Mesendoderm (in vitro differentiated cells): ENCODE measurements at regions not wholly inside any gene's neighbourhood (a gene's known extent, or its start where the extent isn't known, plus 50 kb on each side); places are given as distances from the start of the nearest gene placed in this dataset.
"Not testable (repeated sequence)": the region's sequence is repeated elsewhere in the genome, so short reads cannot be mapped to it uniquely, and the experiment has no call there.

Experiments
- DNase-seq: peaks from one replicate; pipeline ENCODE4 v3.0.0; 2013
- H2AK5ac ChIP-seq: 2 replicates; pipeline ENCODE4 v1.6.1; 2013; ENCODE audit warnings: low read length, inconsistent platforms
- H2BK120ac ChIP-seq: 2 replicates; pipeline ENCODE4 v1.6.1; 2013; ENCODE audit warnings: low read depth, mild to moderate bottlenecking, low read length, moderate library complexity, mixed read lengths
- H2BK15ac ChIP-seq: replicated peaks from 2 replicates; pipeline ENCODE4 v1.6.1; 2013; ENCODE audit warnings: low read depth, mild to moderate bottlenecking, moderate library complexity
- H2BK5ac ChIP-seq: 2 replicates; pipeline ENCODE4 v1.6.1; 2013; ENCODE audit warnings: low read length, inconsistent platforms
- H3K18ac ChIP-seq: 2 replicates; pipeline ENCODE4 v1.6.1; 2013; ENCODE audit warnings: mild to moderate bottlenecking, low read length, mixed read lengths
- H3K23ac ChIP-seq: one replicate; pipeline ENCODE4 v1.6.1; 2013; ENCODE audit warnings: low read length
- H3K27ac ChIP-seq: 2 replicates; pipeline ENCODE4 v1.5.1; 2013; ENCODE audit warnings: low read depth, mild to moderate bottlenecking, inconsistent platforms, low read length, moderate library complexity
- H3K27me3 ChIP-seq: 2 replicates; pipeline ENCODE4 v1.6.1; 2013; ENCODE audit warnings: low read length, control low read depth, mild to moderate bottlenecking, inconsistent platforms; ENCODE audit not compliant: insufficient read depth, poor library complexity
- H3K36me3 ChIP-seq: 2 replicates; pipeline ENCODE4 v1.6.1; 2013; ENCODE audit warnings: low read length, inconsistent platforms; ENCODE audit not compliant: control insufficient read depth, insufficient read depth
- H3K4ac ChIP-seq: one replicate; pipeline ENCODE4 v1.6.1; 2013; ENCODE audit warnings: low read depth, mild to moderate bottlenecking, low read length, moderate library complexity
- H3K4me1 ChIP-seq: 2 replicates; pipeline ENCODE4 v1.6.1; 2013; ENCODE audit warnings: low read depth, low read length, inconsistent platforms; ENCODE audit not compliant: control insufficient read depth
- H3K4me2 ChIP-seq: 2 replicates; pipeline ENCODE4 v1.6.1; 2013; ENCODE audit warnings: low read length
- H3K4me3 ChIP-seq: 2 replicates; pipeline ENCODE4 v1.5.1; 2013; ENCODE audit warnings: mild to moderate bottlenecking, low read length
- H3K56ac ChIP-seq: one replicate; pipeline ENCODE4 v1.6.1; 2013; ENCODE audit warnings: low read length
- H3K79me1 ChIP-seq: 2 replicates; pipeline ENCODE4 v1.6.1; 2013; ENCODE audit warnings: low read length, inconsistent platforms
- H3K79me2 ChIP-seq: 2 replicates; pipeline ENCODE4 v1.6.1; 2013; ENCODE audit warnings: mild to moderate bottlenecking, low read length; ENCODE audit not compliant: control insufficient read depth, insufficient read depth
- H3K9ac ChIP-seq: 2 replicates; pipeline ENCODE4 v1.6.1; 2013; ENCODE audit warnings: low read length, inconsistent platforms
- H4K5ac ChIP-seq: one replicate; pipeline ENCODE4 v1.6.1; 2013; ENCODE audit warnings: low read length
- H4K8ac ChIP-seq: one replicate; pipeline ENCODE4 v1.6.1; 2013; ENCODE audit warnings: low read depth, mild to moderate bottlenecking, control low read depth, low read length, moderate library complexity
- WGBS: extraction: QIAGEN DNeasy Blood & Tissue Kit; methylation state at CpG from one replicate; pipeline ENCODE4 v1.1.7; 2013; ENCODE audit warnings: low lambda C conversion rate, missing lambda C conversion rate; ENCODE audit not compliant: insufficient coverage; ENCODE audit errors: extremely low coverage; 5-methylcytosine and 5-hydroxymethylcytosine counted together

DNA sequence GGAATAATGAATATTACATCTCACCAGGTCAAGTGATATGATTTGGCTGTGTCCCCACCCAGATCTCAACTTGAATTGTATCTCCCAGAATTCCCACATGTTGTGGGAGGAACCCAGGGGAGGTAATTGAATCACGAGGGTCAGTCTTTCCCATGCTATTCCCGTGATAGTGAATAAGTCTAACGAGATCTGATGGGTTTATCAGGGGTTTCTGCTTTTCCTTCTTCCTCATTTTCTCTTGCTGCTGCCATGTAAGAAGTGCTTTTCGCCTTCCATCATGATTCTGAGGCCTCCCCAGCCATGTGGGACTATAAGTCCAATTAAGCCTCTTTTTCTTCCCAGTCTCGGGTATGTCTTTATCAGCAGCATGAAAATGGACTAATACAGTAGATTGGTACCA lies 58.4 kb upstream of the HPDL start:
- H4K5ac ChIP-seq, H3K36me3 ChIP-seq, H3K27me3 ChIP-seq, H3K79me1 ChIP-seq, H3K23ac ChIP-seq, H3K18ac ChIP-seq, H2BK15ac ChIP-seq, H3K56ac ChIP-seq, H2AK5ac ChIP-seq, H3K79me2 ChIP-seq, H4K8ac ChIP-seq, H2BK5ac ChIP-seq, H2BK120ac ChIP-seq, H3K4ac ChIP-seq, H3K9ac ChIP-seq, H3K4me2 ChIP-seq, H3K4me1 ChIP-seq, H3K4me3 ChIP-seq, H3K27ac ChIP-seq, DNase-seq: not testable (repeated sequence)
- WGBS: no CpG with 5 or more reads among the region's 5 CpGs

DNA sequence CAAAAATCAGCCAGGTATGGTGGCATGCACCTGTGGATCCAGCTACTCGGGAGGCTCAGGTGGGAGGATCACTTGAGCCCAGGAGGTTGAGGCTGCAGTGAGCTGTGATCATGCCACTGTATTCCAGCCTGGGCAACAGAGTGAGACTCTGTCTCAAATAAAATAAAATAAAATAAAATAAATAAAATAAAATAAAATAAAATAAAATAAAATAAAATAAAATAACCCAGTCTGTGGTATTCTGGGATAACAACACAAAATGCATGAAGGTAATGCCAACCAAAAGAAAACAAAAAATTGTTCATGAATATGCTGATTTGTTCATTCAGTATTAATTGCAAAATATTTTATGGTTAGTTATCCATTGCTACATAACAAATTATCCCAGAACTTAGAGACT lies 54.4 kb upstream of the HPDL start:
- not testable (repeated sequence) for H3K4me1 ChIP-seq, H2BK5ac ChIP-seq, DNase-seq, H3K27ac ChIP-seq, H3K56ac ChIP-seq, H3K9ac ChIP-seq, H2AK5ac ChIP-seq, H3K27me3 ChIP-seq, H3K4ac ChIP-seq, H3K23ac ChIP-seq, H3K79me2 ChIP-seq, H2BK120ac ChIP-seq, H3K4me3 ChIP-seq, H3K36me3 ChIP-seq, H4K5ac ChIP-seq, H3K18ac ChIP-seq, H3K4me2 ChIP-seq, H2BK15ac ChIP-seq, H3K79me1 ChIP-seq, H4K8ac ChIP-seq
- WGBS: no CpG with 5 or more reads among the region's 1 CpG

DNA sequence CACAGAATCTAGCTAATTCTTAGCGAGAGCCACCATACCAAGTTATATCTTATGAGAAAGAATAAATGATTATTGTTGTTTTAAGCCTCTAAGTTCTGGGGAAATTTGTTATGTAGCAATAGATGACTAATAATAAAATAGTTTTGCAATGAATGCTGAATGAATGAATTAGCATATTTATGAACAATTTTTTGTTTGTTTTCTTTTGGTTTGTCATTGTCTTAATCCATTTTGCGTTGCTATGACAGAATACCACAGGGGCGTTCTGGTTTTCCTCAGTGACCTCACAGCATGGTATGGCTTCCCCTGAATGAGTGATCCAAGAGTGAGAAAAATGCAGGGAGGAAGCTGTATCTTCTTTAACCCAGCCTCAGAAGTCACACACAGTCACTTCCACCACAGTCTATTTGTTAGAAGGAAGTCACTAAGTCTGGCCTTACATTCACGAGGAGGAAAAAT lies 53.8 kb upstream of the HPDL start:
- Histone ChIP-seq H3K9ac (no peak overlapping the region), H2BK120ac (no peak overlapping the region), H3K23ac (no peak overlapping the region), H3K79me1 (no peaks in the 10 kb centered on the region), H3K79me2 (no peaks in the 10 kb centered on the region), H4K5ac (no peak overlapping the region), H3K36me3 (no peaks in the 10 kb centered on the region), H2BK5ac (no peak overlapping the region), H2AK5ac (no peak overlapping the region), H3K4me2 (no peak overlapping the region), H3K4me3 (no peak overlapping the region), H3K56ac (no peak overlapping the region), H3K4ac (no peak overlapping the region), H2BK15ac (no peak overlapping the region), H3K18ac (no peak overlapping the region), H3K27me3 (no peaks in the 10 kb centered on the region), H3K27ac (no peak overlapping the region), H3K4me1 (no peaks in the 10 kb centered on the region), H4K8ac (no peak overlapping the region)
- no CpG with 5 or more reads among the region's 4 CpGs for WGBS
- DNase-seq: peak; percentile 3

- H4K5ac ChIP-seq: no peak overlapping the region
- peak overlapping the region; percentile 15 for H3K56ac ChIP-seq
- H3K27me3 ChIP-seq: no peaks in the 10 kb centered on the region
- H2BK5ac ChIP-seq: no peak overlapping the region
- H3K36me3 ChIP-seq: no peaks in the 10 kb centered on the region
- H3K27ac ChIP-seq: no peak overlapping the region
- H4K8ac ChIP-seq: no peak overlapping the region
- H3K79me2 ChIP-seq: no peaks in the 10 kb centered on the region
- peak overlapping the region; percentile 36 for H3K9ac ChIP-seq
- no peak overlapping the region for H3K4me2 ChIP-seq
- H3K4me1 ChIP-seq: no peaks in the 10 kb centered on the region
- no peaks in the 10 kb centered on the region for H3K79me1 ChIP-seq
- no peak overlapping the region for H3K18ac ChIP-seq
- H3K4ac ChIP-seq: no peak overlapping the region
- peak; percentile 34 for DNase-seq
- H3K23ac ChIP-seq: no peak overlapping the region
- H2BK120ac ChIP-seq: no peak overlapping the region
- H3K4me3 ChIP-seq: no peak overlapping the region
- no peak overlapping the region for H2AK5ac ChIP-seq
- H2BK15ac ChIP-seq: no peak overlapping the region
Measured at GRCh38 chr1:45275054-45275453, 51.6 kb upstream of the HPDL start.
